ENCODE measurements at regions not wholly inside any gene's neighbourhood (a gene's known extent, or its start where the extent isn't known, plus 50 kb on each side); places are given as distances from the start of the nearest gene placed in this dataset.

- Histone ChIP-seq H3K4me1 (ENCODE audit: insufficient read depth) (no peaks in the 10 kb centered on the region), H3K27ac (no peak overlapping the region), H4K20me1 (ENCODE audit: insufficient read depth, poor library complexity, severe bottlenecking) (no peaks in the 10 kb centered on the region), H3K9me3 (ENCODE audit: low read depth) (no peaks in the 10 kb centered on the region), H3K79me2 (no peaks in the 10 kb centered on the region), H3K4me2 (no peak overlapping the region), H2AFZ (no peak overlapping the region), H3K36me3 (replicated peaks; ENCODE audit: insufficient read depth, low read depth) (no peaks in the 10 kb centered on the region), H3K9me2 (replicated peaks; ENCODE audit: insufficient read depth) (no peaks in the 10 kb centered on the region), H3K27me3 (peaks cover 4% of the 10 kb centered on the region), H3K4me3 (no peak overlapping the region)
- DNase-seq (ENCODE audit: low spot score), result no peak
- WGBS (ENCODE audit: low lambda C conversion rate, missing lambda C conversion rate), result 100% methylated on average over 1 of the region's 1 CpG
- TF ChIP-seq CTCF (IDR thresholded peaks at IDR 0.05; ENCODE audit: poor library complexity) (no peak), EZH2 (IDR thresholded peaks at IDR 0.05; ENCODE audit: borderline replicate concordance) (no peak), EZH2phosphoT487 (IDR thresholded peaks at IDR 0.05; ENCODE audit: low read depth, severe bottlenecking, unreplicated experiment) (no peak)
These were observed 104.3 kb downstream of the GGTLC2 start for GRCh38 chr22:22748756-22749155.

- DNase-seq (ENCODE audit: low spot score), result no peak
- 57% methylated on average over 7 of the region's 7 CpGs for WGBS (ENCODE audit: low lambda C conversion rate, missing lambda C conversion rate)
- Histone ChIP-seq H4K20me1 (ENCODE audit: insufficient read depth, poor library complexity, severe bottlenecking) (no peaks in the 10 kb centered on the region), H3K4me3 (no peak overlapping the region), H3K27me3 (peaks cover 2% of the 10 kb centered on the region), H3K4me1 (ENCODE audit: insufficient read depth) (no peaks in the 10 kb centered on the region), H3K9me2 (replicated peaks; ENCODE audit: insufficient read depth) (no peaks in the 10 kb centered on the region), H3K79me2 (no peaks in the 10 kb centered on the region), H3K9me3 (ENCODE audit: low read depth) (no peaks in the 10 kb centered on the region), H3K36me3 (replicated peaks; ENCODE audit: insufficient read depth, low read depth) (no peaks in the 10 kb centered on the region), H3K27ac (no peak overlapping the region), H3K4me2 (no peak overlapping the region), H2AFZ (no peak overlapping the region)
- TF ChIP-seq EZH2phosphoT487 (IDR thresholded peaks at IDR 0.05; ENCODE audit: low read depth, severe bottlenecking, unreplicated experiment), result no peak
- no peak for TF ChIP-seq CTCF (IDR thresholded peaks at IDR 0.05; ENCODE audit: poor library complexity)
- TF ChIP-seq EZH2 (IDR thresholded peaks at IDR 0.05; ENCODE audit: borderline replicate concordance), result no peak
These were observed 104.8 kb downstream of the GGTLC2 start for GRCh38 chr22:22749167-22749758.

GRCh38 chr22:22750335-22751042, 106.1 kb downstream of the GGTLC2 start:
- no peaks in the 10 kb centered on the region for H3K9me3 ChIP-seq (ENCODE audit: low read depth)
- H2AFZ ChIP-seq, result no peak overlapping the region
- no peaks in the 10 kb centered on the region for H4K20me1 ChIP-seq (ENCODE audit: insufficient read depth, poor library complexity, severe bottlenecking)
- no peaks in the 10 kb centered on the region for H3K36me3 ChIP-seq (replicated peaks; ENCODE audit: insufficient read depth, low read depth)
- H3K9me2 ChIP-seq (replicated peaks; ENCODE audit: insufficient read depth), result no peaks in the 10 kb centered on the region
- WGBS (ENCODE audit: low lambda C conversion rate, missing lambda C conversion rate), result 78% methylated on average over 6 of the region's 6 CpGs
- no peaks in the 10 kb centered on the region for H3K4me1 ChIP-seq (ENCODE audit: insufficient read depth)
- DNase-seq (ENCODE audit: low spot score), result no peak
- no peak overlapping the region for H3K4me3 ChIP-seq
- no peaks in the 10 kb centered on the region for H3K79me2 ChIP-seq
- H3K4me2 ChIP-seq, result no peak overlapping the region
- H3K27me3 ChIP-seq, result no peaks in the 10 kb centered on the region
- no peak for TF ChIP-seq EZH2 (IDR thresholded peaks at IDR 0.05; ENCODE audit: borderline replicate concordance)
- no peak for TF ChIP-seq CTCF (IDR thresholded peaks at IDR 0.05; ENCODE audit: poor library complexity)
- TF ChIP-seq EZH2phosphoT487 (IDR thresholded peaks at IDR 0.05; ENCODE audit: low read depth, severe bottlenecking, unreplicated experiment), result no peak
- H3K27ac ChIP-seq, result no peak overlapping the region

All from hepatocyte (in vitro differentiated cells).